H9 (cell line): ENCODE measurements at regions not wholly inside any gene's neighbourhood (a gene's known extent, or its start where the extent isn't known, plus 50 kb on each side); places are given as distances from the start of the nearest gene placed in this dataset.

Source experiments
- DNase-seq: peaks from one replicate; pipeline ENCODE4 v3.0.0-alpha.2; 2017
- H2AFZ ChIP-seq: one replicate; pipeline ENCODE4 v1.6.1; 2013; ENCODE audit warnings: mild to moderate bottlenecking, low read length, control low read depth, moderate library complexity
- H2AK5ac ChIP-seq: 2 replicates; pipeline ENCODE4 v1.6.1; 2013; ENCODE audit warnings: low read length, control low read depth, mixed read lengths; ENCODE audit not compliant: insufficient read length
- H2BK120ac ChIP-seq: one replicate; pipeline ENCODE4 v1.6.1; 2013; ENCODE audit warnings: low read depth, mild to moderate bottlenecking, low read length, control low read depth, inconsistent platforms; ENCODE audit not compliant: poor library complexity, severe bottlenecking
- H2BK12ac ChIP-seq: 2 replicates; pipeline ENCODE4 v1.6.1; 2013; ENCODE audit warnings: low read length, control low read depth, mixed read lengths, low read depth; ENCODE audit not compliant: insufficient read length
- H2BK15ac ChIP-seq: 2 replicates; pipeline ENCODE4 v1.6.1; 2013; ENCODE audit warnings: low read depth, low read length, control low read depth
- H2BK20ac ChIP-seq: one replicate; pipeline ENCODE4 v1.6.1; 2013; ENCODE audit warnings: low read depth, mild to moderate bottlenecking, low read length, control low read depth, inconsistent platforms; ENCODE audit not compliant: poor library complexity, severe bottlenecking
- H2BK5ac ChIP-seq: 2 replicates; pipeline ENCODE4 v1.6.1; 2013; ENCODE audit warnings: low read length, control low read depth, mixed read lengths; ENCODE audit not compliant: insufficient read length
- H3K14ac ChIP-seq: 2 replicates; pipeline ENCODE4 v1.6.1; 2013; ENCODE audit warnings: low read length, control low read depth; ENCODE audit not compliant: insufficient read depth
- H3K18ac ChIP-seq: 2 replicates; pipeline ENCODE4 v1.6.1; 2013; ENCODE audit warnings: low read depth, mild to moderate bottlenecking, mixed read lengths, low read length, control low read depth; ENCODE audit not compliant: insufficient read length
- H3K23ac ChIP-seq: 2 replicates; pipeline ENCODE4 v1.6.1; 2013; ENCODE audit warnings: low read length, control low read depth, mixed read lengths, low read depth; ENCODE audit not compliant: insufficient read length
- H3K23me2 ChIP-seq: 2 replicates; pipeline ENCODE4 v1.6.1; 2013; ENCODE audit warnings: low read depth, mild to moderate bottlenecking, mixed read lengths, low read length, control low read depth; ENCODE audit not compliant: insufficient read length, poor library complexity, severe bottlenecking
- H3K27ac ChIP-seq: 2 replicates; pipeline ENCODE4 v1.5.1; 2013; ENCODE audit warnings: low read length, control low read depth, mixed read lengths, low read depth; ENCODE audit not compliant: insufficient read length
- H3K27me3 ChIP-seq: 2 replicates; pipeline ENCODE4 v1.6.1; 2013; ENCODE audit warnings: low read length, control low read depth, inconsistent platforms; ENCODE audit not compliant: insufficient read depth
- H3K4ac ChIP-seq: 2 replicates; pipeline ENCODE4 v1.6.1; 2013; ENCODE audit warnings: low read depth, mild to moderate bottlenecking, control low read depth, inconsistent platforms, low read length, moderate library complexity
- H3K4me1 ChIP-seq: 2 replicates; pipeline ENCODE4 v1.6.1; 2013; ENCODE audit warnings: low read length, control low read depth, inconsistent platforms; ENCODE audit not compliant: insufficient read depth
- H3K4me2 ChIP-seq: 2 replicates; pipeline ENCODE4 v1.6.1; 2013; ENCODE audit warnings: low read length, control low read depth, mixed read lengths; ENCODE audit not compliant: insufficient read length, insufficient read depth
- H3K56ac ChIP-seq: 2 replicates; pipeline ENCODE4 v1.6.1; 2013; ENCODE audit warnings: low read depth, mild to moderate bottlenecking, mixed read lengths, low read length, control low read depth; ENCODE audit not compliant: insufficient read length
- H3K79me1 ChIP-seq: 2 replicates; pipeline ENCODE4 v1.6.1; 2013; ENCODE audit warnings: low read depth, mild to moderate bottlenecking, moderate library complexity, low read length, control low read depth, inconsistent platforms; ENCODE audit not compliant: insufficient read depth, poor library complexity, severe bottlenecking
- H3K79me2 ChIP-seq: 2 replicates; pipeline ENCODE4 v1.6.1; 2013; ENCODE audit warnings: low read length, control low read depth, inconsistent platforms; ENCODE audit not compliant: insufficient read depth
- H3K9ac ChIP-seq: 2 replicates; pipeline ENCODE4 v1.6.1; 2013; ENCODE audit warnings: low read length, control low read depth, mixed read lengths; ENCODE audit not compliant: insufficient read length; ENCODE audit errors: extremely low read depth
- H3K9me3 ChIP-seq: one replicate; pipeline ENCODE4 v1.6.1; 2013; ENCODE audit warnings: low read depth, low read length, inconsistent platforms; ENCODE audit not compliant: control insufficient read depth
- H3T11ph ChIP-seq: one replicate; pipeline ENCODE4 v1.6.1; 2013; ENCODE audit warnings: mild to moderate bottlenecking, low read length, control low read depth, inconsistent platforms
- H4K20me1 ChIP-seq: one replicate; pipeline ENCODE4 v1.6.1; 2013; ENCODE audit not compliant: control insufficient read depth, insufficient read length, insufficient read depth
- H4K5ac ChIP-seq: 2 replicates; pipeline ENCODE4 v1.6.1; 2013; ENCODE audit warnings: low read depth, mild to moderate bottlenecking, mixed read lengths, low read length, control low read depth; ENCODE audit not compliant: insufficient read length
- H4K8ac ChIP-seq: replicated peaks from 2 replicates; pipeline ENCODE4 v1.6.1; 2013; ENCODE audit warnings: low read length, control low read depth, mixed read lengths, low read depth; ENCODE audit not compliant: insufficient read length
- H4K91ac ChIP-seq: 2 replicates; pipeline ENCODE4 v1.6.1; 2013; ENCODE audit warnings: low read depth, mild to moderate bottlenecking, moderate library complexity, mixed read lengths, low read length, control low read depth; ENCODE audit not compliant: insufficient read length
- H3K27ac Mint-ChIP-seq, 3 experiments: 2 replicates in 2 of 3; 3 replicates in 1 of 3; pipeline ENCODE4 v1.8.0; 2020 to 2021; ENCODE audit warnings: mixed read lengths in 3 of 3, mild to moderate bottlenecking in 1 of 3, moderate library complexity in 1 of 3
- H3K27me3 Mint-ChIP-seq: 2 replicates; pipeline ENCODE4 v1.8.0; 2021; ENCODE audit warnings: low read depth, mild to moderate bottlenecking, moderate library complexity, mixed read lengths
- H3K36me3 Mint-ChIP-seq, 3 experiments: 2 replicates in 2 of 3; 3 replicates in 1 of 3; pipeline ENCODE4 v1.8.0; 2020 to 2021; ENCODE audit warnings: low read depth in 3 of 3, mixed read lengths in 3 of 3; ENCODE audit not compliant: insufficient read depth in 1 of 3
- H3K4me1 Mint-ChIP-seq, 2 experiments: 2 replicates each; pipeline ENCODE4 v1.8.0; 2020; ENCODE audit warnings: mixed read lengths in 2 of 2
- H3K4me3 Mint-ChIP-seq, 2 experiments: 2 replicates in 1 of 2; 3 replicates in 1 of 2; pipeline ENCODE4 v1.8.0; 2020 to 2021; ENCODE audit warnings: mild to moderate bottlenecking in 2 of 2, mixed read lengths in 2 of 2, moderate library complexity in 1 of 2
- H3K9me3 Mint-ChIP-seq, 2 experiments: 2 replicates in 1 of 2; 3 replicates in 1 of 2; pipeline ENCODE4 v1.8.0; 2020; ENCODE audit warnings: mild to moderate bottlenecking in 2 of 2, mixed read lengths in 2 of 2, moderate library complexity in 1 of 2
- CTCF ChIP-seq: fragments of 200-600 bp; sonication (generic); conservative IDR thresholded peaks from 3 replicates; pipeline ENCODE4 v1.8.0; 2021; ENCODE audit warnings: antibody characterized with exemption, mild to moderate bottlenecking
- WGBS: extraction: QIAGEN DNeasy Blood & Tissue Kit; methylation state at CpG from one replicate; pipeline ENCODE4 v1.1.7; 2013; ENCODE audit warnings: missing lambda C conversion rate, low lambda C conversion rate, mixed read lengths; ENCODE audit not compliant: insufficient read length; ENCODE audit errors: extremely low coverage; 5-methylcytosine and 5-hydroxymethylcytosine counted together

- no peaks in the 10 kb centered on the region for H3K9me3 ChIP-seq
- H3K56ac ChIP-seq, result no peak overlapping the region
- Mint-ChIP-seq H3K9me3 (no peaks in the 10 kb centered on the region), H3K36me3 (no peaks in the 10 kb centered on the region), H3K27ac (no peak overlapping the region), H3K4me3 (no peak overlapping the region), H3K4me1 (peaks cover 18 to 23% of the 10 kb centered on the region in 2 experiments), H3K27me3 (no peaks in the 10 kb centered on the region)
- no peak overlapping the region for H3K9ac ChIP-seq
- no peak for DNase-seq
- H2AFZ ChIP-seq, result no peak overlapping the region
- H2BK15ac ChIP-seq, result no peak overlapping the region
- H3K4me1 ChIP-seq, result no peaks in the 10 kb centered on the region
- H2BK12ac ChIP-seq, result no peak overlapping the region
- no peak overlapping the region for H2AK5ac ChIP-seq
- no peak overlapping the region for H2BK120ac ChIP-seq
- no peaks in the 10 kb centered on the region for H3K79me2 ChIP-seq
- no peak overlapping the region for H3K18ac ChIP-seq
- H3K23ac ChIP-seq, result no peak overlapping the region
- no peaks in the 10 kb centered on the region for H3K27me3 ChIP-seq
- no peak overlapping the region for H2BK5ac ChIP-seq
- H3K79me1 ChIP-seq, result no peaks in the 10 kb centered on the region
- no peak overlapping the region for H4K8ac ChIP-seq
- WGBS, result no CpG with 5 or more reads among the region's 4 CpGs
- H4K91ac ChIP-seq, result no peak overlapping the region
- H3K23me2 ChIP-seq, result no peaks in the 10 kb centered on the region
- no peaks in the 10 kb centered on the region for H4K20me1 ChIP-seq
- no peak overlapping the region for H2BK20ac ChIP-seq
- TF ChIP-seq CTCF, result no peak
- H4K5ac ChIP-seq, result no peak overlapping the region
- H3K4ac ChIP-seq, result no peak overlapping the region
- no peak overlapping the region for H3K4me2 ChIP-seq
- H3T11ph ChIP-seq, result no peak overlapping the region
- H3K27ac ChIP-seq, result no peak overlapping the region
- H3K14ac ChIP-seq, result no peak overlapping the region
Observed at GRCh38 chr5:58074222-58074621, 385.7 kb downstream of the PLK2 start.
